ENCODE measurements at regions not wholly inside any gene's neighbourhood (a gene's known extent, or its start where the extent isn't known, plus 50 kb on each side); places are given as distances from the start of the nearest gene placed in this dataset.

DNA sequence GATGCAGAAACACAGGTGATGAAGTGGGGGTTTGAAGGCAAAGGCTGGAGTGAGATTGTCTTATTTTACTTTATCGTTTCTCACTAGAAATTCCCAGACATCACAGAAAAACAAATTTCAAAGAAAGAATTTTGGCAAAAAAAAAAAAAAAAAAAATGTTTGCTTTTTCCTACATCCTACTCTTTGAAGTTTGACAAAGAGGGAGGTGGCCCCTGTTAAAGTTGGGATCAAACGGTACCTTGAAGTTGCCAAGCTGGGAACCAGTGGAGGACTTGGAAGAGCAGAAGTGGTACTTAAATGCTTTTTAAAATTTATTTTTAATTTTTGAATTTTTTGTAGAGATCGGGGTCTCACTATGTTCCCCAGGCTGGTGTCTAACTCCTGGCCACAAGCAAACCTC, 63.9 kb upstream of the KIF5B start:
- Histone ChIP-seq H2AFZ (no peak overlapping the region; the same call in 1 of the 2 replicates), H3K27me3 (ENCODE audit: insufficient read depth) (no peaks in the 10 kb centered on the region), H3K27ac (ENCODE audit: low read depth) (no peak overlapping the region), H3K4me1 (ENCODE audit: insufficient read depth) (no peaks in the 10 kb centered on the region), H4K20me1 (replicated peaks; ENCODE audit: insufficient read depth) (no peaks in the 10 kb centered on the region), H3K9me2 (ENCODE audit: insufficient read depth) (0 out of 2 replicates have a peak, but pooled peaks cover 3% of the 10 kb centered on the region), H3K4me2 (no peak overlapping the region), H3K79me2 (replicated peaks; ENCODE audit: insufficient read depth) (no peaks in the 10 kb centered on the region), H3F3A (replicated peaks; ENCODE audit: low read depth) (no peaks in the 10 kb centered on the region), H3K36me3 (ENCODE audit: insufficient read depth) (no peaks in the 10 kb centered on the region), H3K4me3 (no peak overlapping the region)
- H3K27ac Mint-ChIP-seq: no peak overlapping the region
- no peaks in the 10 kb centered on the region for H3K27me3 Mint-ChIP-seq (ENCODE audit: insufficient read depth, low read depth, poor library complexity)
- ATAC-seq (no peak), DNase-seq (ENCODE audit: low spot score) (no peak)
- H3K9me3 Mint-ChIP-seq: peaks cover 19% of the 10 kb centered on the region
- TF ChIP-seq EZH2phosphoT487 (IDR thresholded peaks at IDR 0.05; ENCODE audit: unreplicated experiment): no peak
- TF ChIP-seq, protein P1, sequence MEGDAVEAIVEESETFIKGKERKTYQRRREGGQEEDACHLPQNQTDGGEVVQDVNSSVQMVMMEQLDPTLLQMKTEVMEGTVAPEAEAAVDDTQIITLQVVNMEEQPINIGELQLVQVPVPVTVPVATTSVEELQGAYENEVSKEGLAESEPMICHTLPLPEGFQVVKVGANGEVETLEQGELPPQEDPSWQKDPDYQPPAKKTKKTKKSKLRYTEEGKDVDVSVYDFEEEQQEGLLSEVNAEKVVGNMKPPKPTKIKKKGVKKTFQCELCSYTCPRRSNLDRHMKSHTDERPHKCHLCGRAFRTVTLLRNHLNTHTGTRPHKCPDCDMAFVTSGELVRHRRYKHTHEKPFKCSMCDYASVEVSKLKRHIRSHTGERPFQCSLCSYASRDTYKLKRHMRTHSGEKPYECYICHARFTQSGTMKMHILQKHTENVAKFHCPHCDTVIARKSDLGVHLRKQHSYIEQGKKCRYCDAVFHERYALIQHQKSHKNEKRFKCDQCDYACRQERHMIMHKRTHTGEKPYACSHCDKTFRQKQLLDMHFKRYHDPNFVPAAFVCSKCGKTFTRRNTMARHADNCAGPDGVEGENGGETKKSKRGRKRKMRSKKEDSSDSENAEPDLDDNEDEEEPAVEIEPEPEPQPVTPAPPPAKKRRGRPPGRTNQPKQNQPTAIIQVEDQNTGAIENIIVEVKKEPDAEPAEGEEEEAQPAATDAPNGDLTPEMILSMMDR (conservative IDR thresholded peaks at IDR 0.05; ENCODE audit: low read depth in 2 of 2): no peak
- no peak for TF ChIP-seq ZNF331 (CRISPR knock-in tag; IDR thresholded peaks at IDR 0.05; ENCODE audit: low read depth)
- TF ChIP-seq STAT1 (IDR thresholded peaks at IDR 0.05; ENCODE audit: unreplicated experiment): no peak
- TF ChIP-seq, protein P2, sequence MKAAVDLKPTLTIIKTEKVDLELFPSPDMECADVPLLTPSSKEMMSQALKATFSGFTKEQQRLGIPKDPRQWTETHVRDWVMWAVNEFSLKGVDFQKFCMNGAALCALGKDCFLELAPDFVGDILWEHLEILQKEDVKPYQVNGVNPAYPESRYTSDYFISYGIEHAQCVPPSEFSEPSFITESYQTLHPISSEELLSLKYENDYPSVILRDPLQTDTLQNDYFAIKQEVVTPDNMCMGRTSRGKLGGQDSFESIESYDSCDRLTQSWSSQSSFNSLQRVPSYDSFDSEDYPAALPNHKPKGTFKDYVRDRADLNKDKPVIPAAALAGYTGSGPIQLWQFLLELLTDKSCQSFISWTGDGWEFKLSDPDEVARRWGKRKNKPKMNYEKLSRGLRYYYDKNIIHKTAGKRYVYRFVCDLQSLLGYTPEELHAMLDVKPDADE (IDR thresholded peaks at IDR 0.05): no peak
- H3K36me3 Mint-ChIP-seq (ENCODE audit: low read depth): peaks cover 11% of the 10 kb centered on the region; the same call in 2 of the 3 replicates
- no peaks in the 10 kb centered on the region for H3K4me1 Mint-ChIP-seq
- H3K4me3 Mint-ChIP-seq: no peak overlapping the region

DNA sequence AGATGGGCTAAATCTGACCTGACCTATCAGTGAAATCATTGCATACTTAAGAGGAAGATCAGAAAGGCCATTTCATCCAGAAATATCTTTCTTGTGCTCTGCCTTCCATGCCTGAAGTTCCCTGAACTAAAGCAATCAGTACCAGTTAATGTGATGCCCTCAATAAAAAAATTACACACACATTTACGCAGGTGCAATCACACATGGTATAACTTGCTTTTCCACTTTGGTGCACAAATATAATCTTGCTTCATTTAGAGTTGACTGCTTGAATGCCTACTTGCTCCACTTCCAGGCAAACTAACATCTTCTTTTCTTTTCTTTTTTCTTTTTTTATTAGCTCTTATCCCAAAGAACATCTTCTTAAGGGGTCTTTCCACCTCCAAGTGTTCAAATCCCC, 58.3 kb upstream of the KIF5B start:
- Histone ChIP-seq H3K4me2 (no peak overlapping the region), H3K79me2 (replicated peaks; ENCODE audit: insufficient read depth) (no peaks in the 10 kb centered on the region), H4K20me1 (replicated peaks; ENCODE audit: insufficient read depth) (no peaks in the 10 kb centered on the region), H2AFZ (no peak overlapping the region), H3K27ac (ENCODE audit: low read depth) (no peak overlapping the region), H3K4me3 (no peak overlapping the region), H3K9me2 (ENCODE audit: insufficient read depth) (no peaks in the 10 kb centered on the region), H3F3A (replicated peaks; ENCODE audit: low read depth) (no peaks in the 10 kb centered on the region), H3K36me3 (ENCODE audit: insufficient read depth) (no peaks in the 10 kb centered on the region), H3K27me3 (ENCODE audit: insufficient read depth) (no peaks in the 10 kb centered on the region), H3K4me1 (ENCODE audit: insufficient read depth) (no peaks in the 10 kb centered on the region)
- H3K9me3 Mint-ChIP-seq: peaks cover 3% of the 10 kb centered on the region; the same call in 1 of the 3 replicates
- no peak overlapping the region for H3K27ac Mint-ChIP-seq
- TF ChIP-seq, protein P3, sequence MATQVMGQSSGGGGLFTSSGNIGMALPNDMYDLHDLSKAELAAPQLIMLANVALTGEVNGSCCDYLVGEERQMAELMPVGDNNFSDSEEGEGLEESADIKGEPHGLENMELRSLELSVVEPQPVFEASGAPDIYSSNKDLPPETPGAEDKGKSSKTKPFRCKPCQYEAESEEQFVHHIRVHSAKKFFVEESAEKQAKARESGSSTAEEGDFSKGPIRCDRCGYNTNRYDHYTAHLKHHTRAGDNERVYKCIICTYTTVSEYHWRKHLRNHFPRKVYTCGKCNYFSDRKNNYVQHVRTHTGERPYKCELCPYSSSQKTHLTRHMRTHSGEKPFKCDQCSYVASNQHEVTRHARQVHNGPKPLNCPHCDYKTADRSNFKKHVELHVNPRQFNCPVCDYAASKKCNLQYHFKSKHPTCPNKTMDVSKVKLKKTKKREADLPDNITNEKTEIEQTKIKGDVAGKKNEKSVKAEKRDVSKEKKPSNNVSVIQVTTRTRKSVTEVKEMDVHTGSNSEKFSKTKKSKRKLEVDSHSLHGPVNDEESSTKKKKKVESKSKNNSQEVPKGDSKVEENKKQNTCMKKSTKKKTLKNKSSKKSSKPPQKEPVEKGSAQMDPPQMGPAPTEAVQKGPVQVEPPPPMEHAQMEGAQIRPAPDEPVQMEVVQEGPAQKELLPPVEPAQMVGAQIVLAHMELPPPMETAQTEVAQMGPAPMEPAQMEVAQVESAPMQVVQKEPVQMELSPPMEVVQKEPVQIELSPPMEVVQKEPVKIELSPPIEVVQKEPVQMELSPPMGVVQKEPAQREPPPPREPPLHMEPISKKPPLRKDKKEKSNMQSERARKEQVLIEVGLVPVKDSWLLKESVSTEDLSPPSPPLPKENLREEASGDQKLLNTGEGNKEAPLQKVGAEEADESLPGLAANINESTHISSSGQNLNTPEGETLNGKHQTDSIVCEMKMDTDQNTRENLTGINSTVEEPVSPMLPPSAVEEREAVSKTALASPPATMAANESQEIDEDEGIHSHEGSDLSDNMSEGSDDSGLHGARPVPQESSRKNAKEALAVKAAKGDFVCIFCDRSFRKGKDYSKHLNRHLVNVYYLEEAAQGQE (IDR thresholded peaks at IDR 0.05; ENCODE audit: unreplicated experiment): no peak
- TF ChIP-seq ZNF331 (CRISPR knock-in tag; IDR thresholded peaks at IDR 0.05; ENCODE audit: low read depth): no peak
- no peak for TF ChIP-seq NANOG (IDR thresholded peaks at IDR 0.05; ENCODE audit: borderline replicate concordance)
- no peak for TF ChIP-seq EZH2 (IDR thresholded peaks at IDR 0.05; ENCODE audit: low read depth, unreplicated experiment)
- TF ChIP-seq, protein P1 (conservative IDR thresholded peaks at IDR 0.05; ENCODE audit: low read depth in 2 of 2): no peak
- no peaks in the 10 kb centered on the region for H3K4me1 Mint-ChIP-seq
- peaks cover 2% of the 10 kb centered on the region for H3K27me3 Mint-ChIP-seq (ENCODE audit: insufficient read depth, low read depth, poor library complexity)
- no peaks in the 10 kb centered on the region for H3K36me3 Mint-ChIP-seq (ENCODE audit: low read depth)
- DNase-seq (ENCODE audit: low spot score) (no peak), ATAC-seq (no peak)
- H3K4me3 Mint-ChIP-seq: no peak overlapping the region
